ENCODE measurements at regions not wholly inside any gene's neighbourhood (a gene's known extent, or its start where the extent isn't known, plus 50 kb on each side); places are given as distances from the start of the nearest gene placed in this dataset. TPM values are rescaled to one million over a fixed set of nuclear protein-coding genes. Genes with fewer than 3 reads are reported as not detected.

Small RNA genes lying in the stretch of these regions (microRNA-seq; reads per million reads assigned to microRNA genes)
- gene AC119618.1 (ENCODE audit: insufficient read depth, insufficient read length) (not detected), gene RNA5SP499 (ENCODE audit: insufficient read depth, insufficient read length) (not detected)

Small RNA genes lying in the stretch of these regions (small RNA-seq; reads per million reads assigned to genes)
- 0 reads per million in 5 experiments for gene AC119618.1
- 0 reads per million in 5 experiments for gene RNA5SP499

Measured in IMR-90 (cell line).